ENCODE measurements at regions not wholly inside any gene's neighbourhood (a gene's known extent, or its start where the extent isn't known, plus 50 kb on each side); places are given as distances from the start of the nearest gene placed in this dataset.

- TF ChIP-seq CTCF (IDR thresholded peaks at IDR 0.05; ENCODE audit: insufficient read depth, low read length), result peak; percentile 68
- DNase-seq (ENCODE audit: low read depth), result peak; percentile 80
- no peak overlapping the region for H3K4me3 ChIP-seq (ENCODE audit: low read depth, low read length)
Measured at GRCh38 chr5:39570403-39571027, 145.7 kb upstream of the DAB2 start.

- H3K4me3 ChIP-seq (ENCODE audit: low read depth, low read length), result no peak overlapping the region
- no peak for TF ChIP-seq CTCF (IDR thresholded peaks at IDR 0.05; ENCODE audit: insufficient read depth, low read length)
- DNase-seq (ENCODE audit: low read depth), result no peak
Measured at GRCh38 chr5:39569857-39570256, 145.1 kb upstream of the DAB2 start.

- DNase-seq (ENCODE audit: low read depth), result peak; percentile 54
Measured at GRCh38 chr5:39566891-39567290, 142.1 kb upstream of the DAB2 start.

GRCh38 chr5:39566029-39566428 is 141.2 kb upstream of the DAB2 start:
- no peak overlapping the region for H3K4me3 ChIP-seq (ENCODE audit: low read depth, low read length)
- no peak for TF ChIP-seq CTCF (IDR thresholded peaks at IDR 0.05; ENCODE audit: insufficient read depth, low read length)
- no peak for DNase-seq (ENCODE audit: low read depth)

More at GRCh38 chr5:39566891-39567290, 142.1 kb upstream of the DAB2 start:
- no peak for TF ChIP-seq CTCF (IDR thresholded peaks at IDR 0.05; ENCODE audit: insufficient read depth, low read length)
- H3K4me3 ChIP-seq (ENCODE audit: low read depth, low read length), result no peak overlapping the region

- TF ChIP-seq CTCF (IDR thresholded peaks at IDR 0.05; ENCODE audit: insufficient read depth, low read length), result no peak
- DNase-seq (ENCODE audit: low read depth), result no peak
- H3K4me3 ChIP-seq (ENCODE audit: low read depth, low read length), result no peak overlapping the region
Measured at GRCh38 chr5:39561421-39561820, 136.6 kb upstream of the DAB2 start.

GRCh38 chr5:39560726-39561125 is 135.9 kb upstream of the DAB2 start:
- no peak for TF ChIP-seq CTCF (IDR thresholded peaks at IDR 0.05; ENCODE audit: insufficient read depth, low read length)
- no peak overlapping the region for H3K4me3 ChIP-seq (ENCODE audit: low read depth, low read length)
- no peak for DNase-seq (ENCODE audit: low read depth)

- no peak for TF ChIP-seq CTCF (IDR thresholded peaks at IDR 0.05; ENCODE audit: insufficient read depth, low read length)
- no peak overlapping the region for H3K4me3 ChIP-seq (ENCODE audit: low read depth, low read length)
- DNase-seq (ENCODE audit: low read depth), result no peak
Measured at GRCh38 chr5:39559923-39560322, 135.1 kb upstream of the DAB2 start.

Measured in fibroblast of the aortic adventitia (primary cell).